SK-N-SH (cell line): ENCODE measurements at regions not wholly inside any gene's neighbourhood (a gene's known extent, or its start where the extent isn't known, plus 50 kb on each side); places are given as distances from the start of the nearest gene placed in this dataset.

Source experiments
- CTCF ChIA-PET: fragments of 300-600, 350-600 bp; formaldehyde crosslinking; extraction: SDS; loops from one replicate; lab custom pipeline; 2021; lab: Yijun Ruan, JAX
- POLR2A ChIA-PET: fragments of 350-600 bp; sonication (Branson Sonifier 250); formaldehyde crosslinking; extraction: SDS; loops from one replicate; lab custom pipeline; 2020; ENCODE audit warnings: antibody characterized with exemption, inconsistent platforms; lab: Yijun Ruan, JAX
- DNase-seq: peaks from one replicate; pipeline ENCODE4 v3.0.0; 2012
- H2AFZ ChIP-seq: fragments of 200-600 bp; sonication (generic); 2 replicates; pipeline ENCODE4 v1.8.1; 2016; ENCODE audit warnings: antibody characterized with exemption, mild to moderate bottlenecking, low read depth
- H3F3A ChIP-seq: fragments of 200-600 bp; sonication (generic); replicated peaks from 2 replicates; pipeline ENCODE3; 2016; ENCODE audit warnings: antibody characterized with exemption, mild to moderate bottlenecking; ENCODE audit not compliant: insufficient read depth
- H3K27ac ChIP-seq, 2 experiments: fragments of 200-500 bp in 1 of 2; fragments of 200-600 bp in 1 of 2; sonication (Bioruptor generic) in 1 of 2; sonication (generic), shearing (Covaris generic) in 1 of 2; 2 replicates each; pipeline versions ENCODE4 v1.5.1 to v1.6.1; 2014 to 2016; ENCODE audit warnings: low read depth in 2 of 2, inconsistent platforms in 1 of 2, low read length in 1 of 2, mild to moderate bottlenecking in 1 of 2, mixed read lengths in 1 of 2
- H3K27me3 ChIP-seq: fragments of 200-600 bp; sonication (generic), shearing (Covaris generic); 2 replicates; pipeline ENCODE4 v1.6.1; 2016; ENCODE audit warnings: mixed run types; ENCODE audit not compliant: insufficient read depth
- H3K36me3 ChIP-seq, 2 experiments: fragments of 200-500 bp in 1 of 2; fragments of 200-600 bp in 1 of 2; sonication (Bioruptor generic) in 1 of 2; sonication (generic) in 1 of 2; replicated peaks in 1 of 2; 2 replicates each; pipeline versions ENCODE3 to v1.5.1; 2014 to 2016; ENCODE audit warnings: low read length in 1 of 2, mild to moderate bottlenecking in 1 of 2; ENCODE audit not compliant: insufficient read depth in 2 of 2, control insufficient read depth in 1 of 2
- H3K4me1 ChIP-seq, 2 experiments: fragments of 200-500 bp in 1 of 2; fragments of 200-600 bp in 1 of 2; sonication (Bioruptor generic) in 1 of 2; sonication (generic), shearing (Covaris generic) in 1 of 2; 2 replicates each; pipeline versions ENCODE4 v1.5.1 to v1.6.1; 2014 to 2016; ENCODE audit warnings: low read depth in 1 of 2, low read length in 1 of 2, mixed run types in 1 of 2; ENCODE audit not compliant: insufficient read depth in 2 of 2, control insufficient read depth in 1 of 2
- H3K4me2 ChIP-seq: fragments of 200-600 bp; sonication (generic), shearing (Covaris generic); 2 replicates; pipeline ENCODE4 v1.6.1; 2017; ENCODE audit warnings: mixed run types
- H3K4me3 ChIP-seq, 2 experiments: fragments of 200-500 bp in 1 of 2; fragments of 200-600 bp in 1 of 2; sonication (Bioruptor generic) in 1 of 2; sonication (generic), shearing (Covaris generic) in 1 of 2; 2 replicates each; pipeline versions ENCODE4 v1.5.1 to v1.8.1; 2014 to 2016; ENCODE audit warnings: low read depth in 2 of 2, inconsistent platforms in 1 of 2, low read length in 1 of 2, mild to moderate bottlenecking in 1 of 2, mixed read lengths in 1 of 2, moderate library complexity in 1 of 2
- H3K79me2 ChIP-seq: fragments of 200-600 bp; sonication (generic); 2 replicates; pipeline ENCODE4 v1.8.1; 2017; ENCODE audit warnings: mild to moderate bottlenecking; ENCODE audit not compliant: insufficient read depth
- H3K9ac ChIP-seq: fragments of 200-600 bp; sonication (generic); 2 replicates; pipeline ENCODE4 v1.6.1; 2017; ENCODE audit warnings: mixed run types
- H3K9me2 ChIP-seq: fragments of 200-600 bp; sonication (generic); 2 replicates; pipeline ENCODE4 v1.6.1; 2017; ENCODE audit warnings: mixed run types
- H3K9me3 ChIP-seq: fragments of 200-600 bp; sonication (generic); 2 replicates; pipeline ENCODE4 v1.6.1; 2017; ENCODE audit warnings: mixed run types, mild to moderate bottlenecking, moderate library complexity
- H4K20me1 ChIP-seq: fragments of 200-600 bp; sonication (generic); 2 replicates; pipeline ENCODE4 v1.6.1; 2017; ENCODE audit warnings: mild to moderate bottlenecking, mixed run types; ENCODE audit not compliant: insufficient read depth
- EP300 ChIP-seq, 2 experiments: IDR thresholded peaks; 2 replicates each; pipeline versions ENCODE4 v1.4.0 to v1.6.1; 2012; ENCODE audit warnings: borderline replicate concordance in 1 of 2, low read depth in 1 of 2, low read length in 1 of 2
- EZH2phosphoT487 ChIP-seq: fragments of 200-600 bp; sonication (generic); IDR thresholded peaks from 2 replicates; pipeline ENCODE4 v1.6.1; 2017; ENCODE audit warnings: low read depth, mixed run types, mild to moderate bottlenecking, antibody characterized with exemption, moderate library complexity, borderline replicate concordance
- FOSL2 ChIP-seq: IDR thresholded peaks from 2 replicates; pipeline ENCODE4 v1.4.0; 2012; ENCODE audit warnings: low read depth, mild to moderate bottlenecking, moderate library complexity, borderline replicate concordance
- GATA2 ChIP-seq: sonication (generic); formaldehyde crosslinking; IDR thresholded peaks from 2 replicates; pipeline ENCODE4 v1.5.0; 2020; ENCODE audit warnings: mild to moderate bottlenecking, missing genetic modification reagents
- MAX ChIP-seq: IDR thresholded peaks from 2 replicates; pipeline ENCODE4 v1.4.0; 2012; ENCODE audit warnings: low read depth
- MEF2A ChIP-seq: IDR thresholded peaks from 2 replicates; pipeline ENCODE4 v1.4.0; 2012; ENCODE audit warnings: low read depth, borderline replicate concordance
- MXI1 ChIP-seq: IDR thresholded peaks from 2 replicates; pipeline ENCODE4 v1.6.1; 2012; ENCODE audit warnings: mild to moderate bottlenecking, low read depth, low read length, improper control_type of control experiment
- NFIC ChIP-seq: IDR thresholded peaks from 2 replicates; pipeline ENCODE4 v1.4.0; 2012; ENCODE audit warnings: borderline replicate concordance
- PBX3 ChIP-seq: IDR thresholded peaks from 2 replicates; pipeline ENCODE4; 2012
- POLR2AphosphoS5 ChIP-seq: IDR thresholded peaks from 2 replicates; pipeline ENCODE4 v1.6.1; 2012; ENCODE audit warnings: low read depth, low read length
- RFX5 ChIP-seq: IDR thresholded peaks from 2 replicates; pipeline ENCODE4 v1.6.1; 2012; ENCODE audit warnings: mild to moderate bottlenecking, improper control_type of control experiment, low read length
- RXRA ChIP-seq: IDR thresholded peaks from 2 replicates; pipeline ENCODE4 v1.4.0; 2012; ENCODE audit warnings: low read depth, mild to moderate bottlenecking, borderline replicate concordance
- SIN3A ChIP-seq: IDR thresholded peaks from 2 replicates; pipeline ENCODE4 v1.6.1; 2012; ENCODE audit warnings: low read depth, mild to moderate bottlenecking, low read length, moderate library complexity, borderline replicate concordance
- TAF1 ChIP-seq: IDR thresholded peaks from 2 replicates; pipeline ENCODE4 v1.6.1; 2012; ENCODE audit warnings: low read depth, mild to moderate bottlenecking, low read length, moderate library complexity, borderline replicate concordance
- TCF12 ChIP-seq: IDR thresholded peaks from 2 replicates; pipeline ENCODE4 v1.4.0; 2012
- TEAD4 ChIP-seq: IDR thresholded peaks from 2 replicates; pipeline ENCODE4 v1.4.0; 2012; ENCODE audit warnings: mild to moderate bottlenecking, borderline replicate concordance; ENCODE audit not compliant: insufficient read depth
- USF1 ChIP-seq: IDR thresholded peaks from 2 replicates; pipeline ENCODE4 v1.4.0; 2012; ENCODE audit warnings: low read depth, borderline replicate concordance
- USF2 ChIP-seq: fragments of 150-350 bp; IDR thresholded peaks from 2 replicates; pipeline ENCODE4 v1.6.1; 2017; ENCODE audit warnings: antibody characterized with exemption, low read length, low read depth, borderline replicate concordance
- YY1 ChIP-seq: IDR thresholded peaks from 2 replicates; pipeline ENCODE4 v1.4.0; 2012; ENCODE audit warnings: low read depth, mild to moderate bottlenecking
- whole genome bisulfite sequencing: methylation state at CpG from one replicate; pipeline ENCODE4 v1.1.6; 2017; ENCODE audit warnings: low lambda C conversion rate; 5-methylcytosine and 5-hydroxymethylcytosine counted together

GRCh38 chr7:135831455-135832195, 83.0 kb upstream of the FAM180A start:
- CTCF ChIA-PET = no interaction called here

More at GRCh38 chr7:135831455-135832195, 83.0 kb upstream of the FAM180A start:
- DNase-seq = no peak
- no peak overlapping the region for H2AFZ ChIP-seq
- no peaks in the 10 kb centered on the region for H3K79me2 ChIP-seq
- H3K4me3 ChIP-seq = no peak overlapping the region
- no peak overlapping the region for H3K4me2 ChIP-seq
- no peaks in the 10 kb centered on the region for H4K20me1 ChIP-seq
- no peaks in the 10 kb centered on the region for H3K36me3 ChIP-seq
- no peaks in the 10 kb centered on the region; a peak in 1 of 4 replicates for H3K4me1 ChIP-seq
- POLR2A ChIA-PET = no interaction called here
- H3K27ac ChIP-seq = no peak overlapping the region
- H3F3A ChIP-seq = no peaks in the 10 kb centered on the region
- no peak overlapping the region for H3K9ac ChIP-seq
- peaks cover 6% of the 10 kb centered on the region; the same call in 1 of the 2 replicates for H3K27me3 ChIP-seq
- no peak for TF ChIP-seq EZH2phosphoT487
- no peak for TF ChIP-seq MXI1
- TF ChIP-seq POLR2AphosphoS5 = no peak
- no peak for TF ChIP-seq SIN3A
- no peak for TF ChIP-seq GATA2 (CRISPR knock-in tag)
- no peak for TF ChIP-seq TEAD4
- no peak for TF ChIP-seq YY1
- no peak for TF ChIP-seq USF2
- TF ChIP-seq TAF1 = no peak
- TF ChIP-seq FOSL2 = no peak
- no peak for TF ChIP-seq PBX3
- no peak for TF ChIP-seq TCF12
- no peak for TF ChIP-seq NFIC
- no peak for TF ChIP-seq EP300 (IDR thresholded peaks at IDR 0.05; ENCODE audit: borderline replicate concordance in 1 of 2, low read depth in 1 of 2, low read length in 1 of 2)
- no peak for TF ChIP-seq USF1
- no peak for TF ChIP-seq RXRA
- no peak for TF ChIP-seq RFX5
- no peak for TF ChIP-seq MEF2A
- no peak for TF ChIP-seq MAX
- no peaks in the 10 kb centered on the region for H3K9me2 ChIP-seq
- 35% methylated on average over 4 of the region's 4 CpGs for WGBS
- no peaks in the 10 kb centered on the region for H3K9me3 ChIP-seq
